ENCODE measurements at regions not wholly inside any gene's neighbourhood (a gene's known extent, or its start where the extent isn't known, plus 50 kb on each side); places are given as distances from the start of the nearest gene placed in this dataset.

DNA sequence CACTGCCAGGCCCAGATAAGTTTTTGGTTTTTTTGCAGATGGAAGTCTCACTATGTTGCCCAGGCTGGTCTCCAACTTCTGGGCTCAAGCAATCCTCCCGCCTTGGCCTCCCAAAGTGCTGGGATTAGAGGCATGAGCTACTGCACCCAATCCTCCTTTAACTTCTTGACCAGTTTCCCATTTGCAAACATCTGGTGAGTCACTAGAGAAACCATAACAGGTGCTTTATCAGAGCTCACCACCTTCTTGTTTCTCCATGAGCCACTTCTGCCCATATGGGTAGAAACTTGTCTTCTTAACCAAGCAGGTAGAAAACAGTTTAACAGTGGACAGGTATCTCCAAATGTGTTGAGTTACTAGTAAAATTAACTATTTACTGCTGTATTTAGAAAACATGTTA, 128.4 kb upstream of the AP1S2 start:
- DNase-seq (ENCODE audit: low read depth in 2 of 2), result no peak

DNA sequence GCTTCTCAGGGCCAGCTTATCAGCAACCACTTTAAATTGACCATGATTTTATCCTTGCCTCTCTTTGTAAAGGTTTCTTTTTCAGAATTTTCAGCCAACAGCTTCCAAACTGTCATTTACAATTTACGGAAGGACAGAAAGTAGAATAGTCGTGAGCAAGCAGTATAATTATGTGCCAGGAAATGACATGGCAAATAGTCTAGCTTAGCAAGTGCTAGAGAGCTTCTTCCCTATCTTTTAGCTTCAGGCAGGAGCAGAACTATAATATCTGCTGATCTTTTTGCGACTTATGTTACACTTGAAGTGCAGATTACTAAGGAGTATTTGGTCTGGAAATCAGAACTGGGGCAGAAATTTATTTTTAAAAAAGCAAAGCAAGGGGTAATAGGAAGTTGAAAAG, 123.0 kb upstream of the AP1S2 start:
- no peak for DNase-seq (ENCODE audit: low read depth in 2 of 2)

DNA sequence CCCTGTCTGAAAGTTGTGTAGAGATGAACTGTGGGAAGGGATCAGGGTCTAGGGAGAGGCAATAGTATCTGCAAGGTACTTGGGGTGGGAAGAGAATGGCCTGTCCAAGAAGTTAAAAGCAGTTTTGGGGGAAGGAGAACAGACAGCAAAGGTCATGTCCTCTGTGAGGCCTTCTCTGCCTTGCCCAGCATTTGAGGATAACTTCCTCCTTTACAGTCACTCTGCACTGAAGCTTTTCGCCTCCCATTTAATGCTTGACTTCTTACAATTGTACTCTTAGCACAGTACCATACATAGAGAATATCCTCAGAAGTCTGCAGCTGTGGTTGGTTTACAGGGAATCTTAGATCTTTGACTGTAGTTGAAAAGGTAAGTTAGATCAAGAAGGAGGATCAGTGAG, 121.8 kb upstream of the AP1S2 start:
- DNase-seq (ENCODE audit: low read depth in 2 of 2), result no peak

DNA sequence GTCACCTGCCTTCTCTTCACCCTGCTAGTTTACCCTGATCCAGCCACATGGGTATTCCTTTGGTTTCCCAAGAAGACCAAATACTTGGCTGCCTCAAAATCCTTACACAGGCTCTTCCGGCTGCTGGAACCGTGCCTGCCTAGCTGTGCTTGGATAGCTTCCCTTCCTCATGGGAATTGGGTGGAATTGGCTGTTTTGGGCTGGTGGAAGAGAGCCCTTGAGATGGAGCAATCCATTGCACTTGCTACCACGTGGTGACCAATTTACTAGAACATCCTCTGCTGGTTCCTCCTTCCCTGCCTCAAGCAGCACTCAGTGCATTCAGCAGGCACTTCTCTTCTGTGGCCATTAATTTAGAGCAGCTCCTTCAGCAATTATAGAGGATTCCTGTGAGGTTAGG, 119.3 kb upstream of the AP1S2 start:
- peak in 1 of 2 experiments; percentile 5 for DNase-seq (ENCODE audit: low read depth in 2 of 2)

DNA sequence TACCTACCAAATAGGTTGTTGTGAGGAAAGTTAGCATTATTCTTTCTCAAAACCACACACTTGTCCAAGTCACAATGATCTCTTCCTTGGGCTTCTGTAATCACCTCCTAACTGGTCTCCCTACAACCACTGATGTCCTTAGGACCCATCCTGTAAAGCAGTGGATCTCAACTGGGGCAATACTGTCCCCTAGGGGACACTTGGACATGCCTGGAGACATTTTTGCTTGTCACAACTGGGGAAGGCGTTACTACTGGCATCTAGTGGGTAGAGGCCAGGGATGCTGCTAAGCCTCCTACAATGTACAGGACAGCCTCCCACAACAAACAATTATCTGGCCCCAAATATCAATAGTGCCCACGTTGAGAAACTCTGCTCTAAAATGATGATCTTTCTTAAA, 118.7 kb upstream of the AP1S2 start:
- no peak for DNase-seq (ENCODE audit: low read depth in 2 of 2)

DNA sequence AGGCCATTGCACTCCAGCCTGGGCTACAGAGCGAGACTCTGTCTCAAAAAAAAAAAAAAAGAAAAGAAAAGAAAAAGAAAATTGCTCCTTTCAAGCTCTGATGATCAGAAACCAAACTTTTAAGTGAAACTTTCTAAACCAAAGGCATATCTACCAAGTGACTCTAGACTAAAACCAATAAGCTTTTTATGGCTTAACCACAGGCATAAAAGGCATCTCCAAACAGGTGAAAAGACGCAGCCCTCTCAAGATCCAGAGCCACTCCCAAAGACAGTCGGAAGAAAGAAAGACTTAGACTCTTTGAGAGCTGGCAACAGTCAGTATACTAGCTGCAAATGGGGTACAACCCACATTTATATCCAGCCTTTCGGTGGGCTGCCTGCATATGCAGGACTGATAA, 117.1 kb upstream of the AP1S2 start:
- DNase-seq (ENCODE audit: low read depth in 2 of 2), result no peak

DNA sequence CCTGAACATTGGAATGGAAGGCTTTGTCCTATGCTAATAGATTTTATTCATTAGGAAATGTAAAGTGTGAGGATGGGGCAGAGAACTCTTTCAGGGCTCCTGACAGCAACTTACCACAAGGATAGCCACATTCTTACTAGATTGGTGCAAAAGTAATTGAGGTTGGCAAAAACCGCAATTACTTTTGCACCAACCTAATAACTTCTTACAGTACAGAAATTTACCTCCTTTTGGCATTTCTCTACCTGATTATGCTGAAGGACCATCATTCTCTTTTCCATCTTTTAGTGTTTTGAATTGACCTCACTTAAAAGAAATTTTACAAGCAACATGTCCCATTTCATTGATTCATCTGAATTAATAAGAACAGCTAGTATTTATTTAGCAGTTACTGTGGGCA, 109.2 kb upstream of the AP1S2 start:
- no peak for DNase-seq (ENCODE audit: low read depth in 2 of 2)

DNA sequence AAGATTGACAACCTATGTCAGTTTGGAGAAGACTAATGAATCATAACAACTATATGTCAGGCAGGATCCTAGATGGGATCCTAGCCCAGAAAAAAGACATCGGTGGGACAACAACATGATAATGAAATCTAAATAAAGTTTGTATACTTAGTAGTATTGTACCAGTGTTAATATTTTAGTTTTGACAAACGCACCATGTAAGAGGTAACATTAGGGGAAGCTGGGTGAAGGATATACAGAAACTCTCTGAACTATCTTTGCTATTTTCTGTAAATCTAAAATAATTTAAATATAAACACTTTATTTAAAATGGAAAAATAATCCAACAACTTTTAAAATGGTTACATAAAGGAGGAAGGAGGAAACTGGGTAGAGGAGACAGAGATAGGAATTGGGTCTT, 105.6 kb upstream of the AP1S2 start:
- no peak for DNase-seq (ENCODE audit: low read depth in 2 of 2)

DNA sequence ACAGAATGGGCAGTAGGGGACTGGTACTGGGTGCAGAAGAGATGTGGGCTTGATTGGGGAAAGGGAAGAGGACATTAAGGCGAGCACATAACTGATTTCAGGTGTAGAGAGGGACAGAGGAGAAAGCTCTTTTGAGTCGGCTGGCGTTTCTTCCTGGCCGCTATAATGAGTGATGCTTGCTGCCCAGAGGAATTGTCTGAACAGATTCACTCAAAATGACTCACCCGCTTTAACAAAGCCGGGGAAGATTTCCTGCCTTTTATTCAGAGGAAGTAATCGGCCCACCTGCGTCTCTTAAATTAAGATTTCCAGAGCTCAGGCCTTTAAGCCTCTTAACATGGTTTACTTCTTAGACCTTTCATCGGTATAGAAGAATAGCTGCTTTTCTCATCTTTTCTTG, 102.1 kb upstream of the AP1S2 start:
- DNase-seq (ENCODE audit: low read depth in 2 of 2), result no peak

DNA sequence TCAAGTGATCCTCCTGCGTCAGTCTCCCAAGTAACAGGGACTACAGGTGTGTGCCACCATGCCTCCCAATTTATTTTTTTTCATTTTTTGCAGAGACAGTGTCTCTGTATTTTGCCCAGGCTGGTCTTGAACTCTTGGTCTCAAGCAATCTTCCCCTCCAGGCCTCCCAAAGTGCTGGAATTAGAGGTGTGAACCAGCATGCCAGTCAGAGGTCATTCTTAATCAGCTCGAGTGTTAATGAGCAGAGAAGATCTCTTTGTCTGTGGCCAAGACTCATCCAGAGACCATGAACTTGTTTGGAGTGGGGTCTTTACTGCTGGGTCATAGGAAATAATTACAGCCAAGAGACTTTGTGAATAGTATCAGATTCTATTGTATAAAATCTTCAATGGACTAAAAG, 99.2 kb upstream of the AP1S2 start:
- DNase-seq (ENCODE audit: low read depth in 2 of 2), result no peak

DNA sequence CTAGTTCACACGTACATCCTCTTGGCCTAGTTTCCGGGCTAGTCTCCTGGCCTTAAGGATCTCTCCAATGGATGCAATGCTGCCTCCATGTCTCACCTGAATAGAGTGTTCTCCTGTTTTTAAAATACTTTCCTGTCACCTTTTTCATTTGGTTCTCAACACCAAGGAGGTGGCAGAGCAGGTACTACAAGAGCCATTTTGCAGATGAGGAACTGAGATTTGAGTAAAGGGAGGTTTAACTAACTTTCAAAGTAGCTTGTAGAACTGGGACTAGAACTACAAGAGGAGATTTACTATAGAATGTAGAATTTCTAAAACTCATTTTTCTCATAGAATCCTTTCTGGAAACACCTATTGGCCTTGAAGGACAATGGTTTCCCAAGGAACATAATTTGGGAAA, 97.6 kb upstream of the AP1S2 start:
- no peak for DNase-seq (ENCODE audit: low read depth in 2 of 2)

DNA sequence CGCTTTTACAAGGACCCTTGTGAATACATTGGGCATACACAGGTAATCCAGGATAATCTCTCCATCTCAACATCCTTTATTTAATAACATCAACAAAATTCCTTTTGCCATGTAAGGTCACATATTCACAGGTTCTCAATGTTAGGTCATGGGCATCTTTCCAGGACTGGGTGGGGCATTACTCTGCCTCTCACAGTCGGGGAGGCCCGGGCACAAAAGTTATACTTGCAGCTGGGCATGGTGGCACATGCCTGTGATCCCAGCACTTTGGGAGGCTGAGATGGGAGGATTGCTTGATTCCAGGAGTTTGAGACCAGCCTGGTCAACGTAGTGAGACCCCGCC, 93.7 kb upstream of the AP1S2 start:
- DNase-seq (ENCODE audit: low read depth in 2 of 2), result no peak

DNA sequence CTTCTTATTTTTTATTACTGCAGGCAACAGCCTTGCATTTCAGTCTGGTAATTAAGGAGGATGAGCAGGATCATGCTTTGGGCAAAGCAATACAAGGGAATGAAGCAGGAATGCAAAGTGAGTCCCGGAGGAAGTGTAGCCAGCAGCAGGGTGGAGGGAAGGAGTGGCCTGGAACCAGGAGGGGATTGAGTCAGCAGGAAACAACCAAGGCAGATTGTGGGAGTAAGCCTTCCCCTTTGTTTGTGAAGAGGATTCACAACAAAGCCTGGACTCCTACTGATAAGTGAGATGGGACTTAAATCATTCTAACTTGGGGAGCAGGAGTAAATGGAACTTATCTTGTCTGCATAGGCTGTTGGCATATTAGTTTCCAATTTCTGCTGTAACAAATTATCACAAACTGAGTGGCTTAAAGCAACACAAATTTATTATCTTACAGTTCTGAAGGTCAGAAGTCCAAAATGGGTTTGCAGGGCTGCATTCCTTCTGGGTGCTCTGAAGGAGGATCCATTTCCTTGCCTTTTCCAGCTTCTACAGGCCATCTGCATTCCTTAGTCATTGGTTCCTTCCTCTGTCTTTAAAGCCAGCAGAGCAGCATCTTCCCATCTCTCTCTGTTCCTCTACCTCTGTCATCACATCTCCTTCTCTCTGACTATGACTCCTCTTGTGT, 93.2 kb upstream of the AP1S2 start:
- peak; percentile 19 to 20 for DNase-seq (ENCODE audit: low read depth in 2 of 2)

DNA sequence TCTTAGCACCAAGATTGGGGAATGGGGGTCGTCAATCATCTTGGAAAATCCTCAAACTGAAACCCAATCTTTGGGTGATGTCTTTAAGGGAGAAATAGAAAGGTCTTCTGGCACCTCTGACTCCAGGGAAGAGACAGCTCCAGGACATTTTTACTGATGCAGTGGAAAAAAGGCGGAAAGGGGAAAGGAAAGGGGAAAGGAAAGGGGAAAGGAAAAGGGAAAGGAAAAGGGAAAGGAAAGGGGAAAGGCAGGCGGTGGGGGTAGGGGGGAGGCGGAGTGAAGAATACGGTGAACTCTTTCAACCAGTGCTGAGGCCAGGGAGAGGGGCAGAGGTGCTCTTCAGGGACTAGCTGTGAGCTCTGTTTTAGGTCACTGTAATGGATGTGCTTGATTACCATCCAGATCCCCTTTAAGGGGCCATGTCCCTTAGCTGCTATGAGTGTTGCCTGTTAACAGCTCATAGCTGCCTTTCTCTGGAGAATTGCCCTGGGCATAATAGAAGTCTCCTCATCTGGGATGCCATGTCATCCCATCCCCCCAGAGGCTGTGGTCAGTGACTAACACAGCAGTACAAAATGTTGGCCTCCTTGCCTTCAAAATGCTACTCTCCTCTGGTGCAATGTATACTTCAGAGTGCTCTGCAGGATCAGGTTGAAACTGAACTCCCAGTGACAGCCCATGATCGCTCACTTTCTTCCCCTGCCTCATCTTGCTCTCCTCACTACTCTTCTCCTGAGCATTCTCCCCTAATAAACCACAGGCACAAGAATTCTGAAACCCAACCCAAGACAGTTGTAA, 92.4 kb upstream of the AP1S2 start:
- DNase-seq (ENCODE audit: low read depth in 2 of 2), result peak; percentile 40 to 47

DNA sequence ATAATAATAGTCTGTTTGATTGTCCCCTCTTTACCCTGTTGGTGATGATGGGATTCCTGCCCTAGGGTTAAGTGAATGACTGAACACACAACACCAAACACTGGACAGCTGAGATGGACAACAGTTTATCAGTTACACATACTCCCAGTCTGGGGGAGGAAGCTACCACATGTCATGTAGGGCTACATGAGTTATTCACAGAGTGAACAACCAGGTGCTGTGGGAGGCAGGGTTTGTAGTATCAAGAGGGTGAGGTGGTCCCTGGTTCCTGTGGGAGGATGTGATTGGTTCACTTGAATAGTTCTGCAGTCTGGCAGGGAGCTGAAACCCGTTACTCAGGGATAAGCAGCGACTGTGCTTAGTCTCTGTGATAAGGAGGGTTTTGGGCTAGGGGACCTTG, 88.8 kb upstream of the AP1S2 start:
- DNase-seq (ENCODE audit: low read depth in 2 of 2), result no peak

DNA sequence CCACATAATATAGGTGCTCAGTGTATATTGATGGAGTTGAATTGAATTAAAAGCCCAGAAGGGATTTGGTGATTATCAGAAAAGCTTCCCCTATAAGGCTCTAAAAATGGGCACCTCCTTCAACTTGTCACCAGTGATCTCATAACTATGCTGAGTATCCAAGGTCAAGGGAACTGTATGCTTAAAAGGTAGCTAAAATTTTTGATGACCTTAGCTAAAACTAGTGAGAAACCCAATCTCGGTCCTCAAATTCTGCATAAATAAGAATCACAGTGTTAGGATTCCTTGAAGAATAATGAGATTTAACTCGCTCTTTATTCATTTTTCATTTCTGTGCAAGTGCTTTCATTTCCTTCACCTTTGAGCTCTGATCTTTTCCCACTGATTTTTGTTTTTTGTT, 87.7 kb upstream of the AP1S2 start:
- DNase-seq (ENCODE audit: low read depth in 2 of 2), result no peak

DNA sequence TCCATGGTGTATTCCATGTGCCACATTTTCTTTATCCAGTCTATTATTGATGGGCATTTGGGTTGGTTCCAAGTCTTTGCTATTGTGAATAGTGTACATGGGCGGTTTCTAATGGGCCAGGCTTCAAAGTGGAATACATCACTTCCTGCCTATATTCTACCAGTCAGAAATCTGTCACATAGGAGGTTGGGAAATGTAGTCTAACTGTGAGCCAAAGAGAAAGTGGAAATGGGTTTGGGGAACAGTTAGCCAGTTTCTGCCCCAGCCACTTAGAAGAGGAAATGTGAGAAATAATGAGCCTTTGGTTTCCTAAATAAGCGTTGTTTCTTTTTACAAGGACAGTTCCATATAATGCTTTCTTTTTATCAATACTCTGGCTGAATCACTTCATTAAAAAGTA, 85.1 kb upstream of the AP1S2 start:
- no peak for DNase-seq (ENCODE audit: low read depth in 2 of 2)

DNA sequence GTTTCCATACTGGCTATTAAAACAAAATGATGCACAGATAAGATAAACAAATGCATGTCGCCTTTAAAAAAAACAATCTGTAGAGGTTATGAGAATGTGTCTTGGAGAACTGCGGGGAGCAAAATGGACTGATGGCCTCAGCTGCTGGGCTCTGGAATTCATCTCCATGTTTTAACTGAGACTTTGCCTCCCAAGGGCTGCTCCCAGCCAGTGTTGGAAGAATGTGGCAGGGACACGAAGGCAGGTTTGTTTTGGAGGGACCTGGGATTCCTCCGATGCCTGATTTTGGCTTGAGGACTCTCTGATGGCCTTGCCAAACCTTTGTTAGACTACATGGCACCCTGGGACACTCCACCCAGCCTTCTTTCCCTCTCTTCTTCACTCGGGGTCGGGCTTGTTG, 83.5 kb upstream of the AP1S2 start:
- DNase-seq (ENCODE audit: low read depth in 2 of 2), result no peak

DNA sequence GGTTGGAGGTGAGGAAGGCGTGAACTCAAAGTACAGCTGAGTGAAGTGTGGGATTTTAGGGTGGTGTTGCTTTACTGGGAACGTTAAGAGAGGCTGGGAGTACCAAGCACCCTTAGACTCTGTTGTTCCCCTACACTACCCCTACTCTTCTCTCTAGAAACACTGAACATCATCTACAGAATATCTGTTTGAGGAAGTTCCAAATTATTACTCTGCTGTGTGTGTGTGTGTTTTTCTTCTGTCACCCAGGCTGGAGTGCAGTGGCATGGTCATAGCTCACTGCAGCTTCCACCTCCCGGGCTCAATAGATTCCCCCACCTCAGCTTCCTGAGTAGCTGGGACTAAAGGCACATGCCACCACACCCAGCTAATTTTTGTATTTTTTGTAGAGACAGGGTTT, 76.7 kb upstream of the AP1S2 start:
- DNase-seq (ENCODE audit: low read depth in 2 of 2), result no peak

DNA sequence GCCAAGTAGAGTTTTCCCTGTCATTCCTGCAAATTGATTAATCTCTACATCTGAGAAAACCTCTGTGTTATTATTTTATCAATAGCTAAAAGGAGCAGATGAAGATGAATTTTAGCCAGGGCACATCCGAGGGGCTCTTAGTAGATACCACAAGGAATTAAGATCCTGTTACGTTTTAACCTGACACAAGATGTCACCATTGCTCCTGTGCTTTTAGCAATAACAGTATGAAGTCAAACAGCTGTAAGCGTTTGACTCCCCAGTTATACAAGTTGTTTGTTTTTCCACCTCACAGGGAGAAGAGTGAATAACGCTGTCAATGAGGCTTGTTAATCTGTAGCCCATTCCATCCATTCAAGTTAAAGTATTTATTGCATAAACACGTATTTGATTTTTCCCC, 76.0 kb upstream of the AP1S2 start:
- DNase-seq (ENCODE audit: low read depth in 2 of 2), result peak in 1 of 2 experiments; percentile 36

DNA sequence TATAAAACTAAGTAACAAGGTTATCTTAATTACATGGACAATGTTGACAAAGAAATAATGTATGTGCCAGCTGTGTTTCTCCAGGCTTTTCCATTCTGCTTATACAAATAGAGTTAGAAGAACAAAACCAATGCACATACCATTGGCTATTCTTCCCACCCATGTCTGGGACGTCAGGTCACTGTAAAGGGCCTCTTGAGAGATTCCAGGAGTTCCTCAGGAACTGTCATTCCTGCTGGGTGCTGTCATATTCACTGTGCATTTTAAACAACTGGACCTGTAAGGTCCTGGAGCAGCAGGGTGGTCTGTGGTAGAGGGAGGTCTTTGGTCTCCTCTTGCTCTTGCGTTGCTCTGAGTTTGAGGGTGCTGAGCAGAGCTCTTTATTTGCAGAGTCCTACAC, 74.6 kb upstream of the AP1S2 start:
- no peak for DNase-seq (ENCODE audit: low read depth in 2 of 2)

DNA sequence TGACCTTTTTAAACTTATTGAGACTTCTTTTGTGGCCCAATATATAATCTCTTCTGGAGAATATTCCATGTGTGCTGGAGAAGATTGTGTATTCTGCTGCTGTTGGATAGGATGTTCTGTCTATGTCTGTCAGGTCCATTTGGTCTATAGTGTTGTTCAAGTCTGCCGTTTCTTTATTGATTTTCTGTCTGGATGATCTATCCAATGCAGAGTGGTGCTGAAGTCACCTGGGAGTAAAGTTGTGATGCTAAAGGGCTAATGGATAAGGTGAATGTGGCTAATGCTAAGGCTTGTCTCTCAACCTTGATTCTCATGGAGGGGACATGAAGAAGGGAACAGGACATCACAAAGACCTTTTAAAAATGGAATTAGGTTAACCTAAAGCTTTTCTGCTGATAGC, 72.0 kb upstream of the AP1S2 start:
- no peak for DNase-seq (ENCODE audit: low read depth in 2 of 2)

DNA sequence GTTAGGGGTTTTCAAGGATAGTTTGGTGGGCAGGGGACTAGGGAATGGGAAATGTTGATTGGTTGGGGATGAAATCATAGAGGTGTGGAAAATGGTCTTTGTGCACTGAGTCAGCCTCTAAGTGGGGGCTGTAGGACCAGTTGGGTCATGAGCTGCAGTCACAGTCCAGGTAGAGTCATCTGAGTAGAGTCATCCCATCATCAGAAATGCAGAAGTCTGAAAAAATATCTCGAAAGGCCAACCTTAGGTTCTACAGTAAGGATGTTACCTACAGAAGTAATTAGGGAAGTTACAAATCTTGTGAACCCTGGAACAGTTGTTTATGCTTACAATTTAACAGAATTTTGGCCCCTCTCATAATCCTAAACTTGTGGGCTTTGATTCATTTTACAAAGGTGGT, 63.4 kb upstream of the AP1S2 start:
- DNase-seq (ENCODE audit: low read depth in 2 of 2), result no peak

DNA sequence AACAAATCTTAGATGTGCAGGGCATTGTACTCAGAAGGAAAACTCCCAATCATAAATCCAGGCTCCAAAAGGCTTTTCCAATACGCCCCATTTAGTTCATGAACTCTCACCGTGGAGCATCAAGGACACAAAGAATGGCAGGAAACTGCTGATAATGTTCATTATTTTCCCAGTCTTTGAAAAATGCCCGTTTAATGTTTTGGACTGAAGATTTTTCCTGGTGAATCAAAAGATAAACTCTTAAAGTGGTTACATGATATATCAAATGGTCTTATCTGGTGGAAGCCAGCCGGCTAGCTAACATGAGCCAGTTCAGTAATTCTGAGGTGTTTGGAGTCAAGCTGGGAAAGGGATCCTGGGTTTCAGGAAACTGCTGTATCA, 62.1 kb upstream of the AP1S2 start:
- DNase-seq (ENCODE audit: low read depth in 2 of 2), result no peak

Data from fibroblast of skin of left biceps (primary cell).